DND-41 (cell line): ENCODE measurements at regions not wholly inside any gene's neighbourhood (a gene's known extent, or its start where the extent isn't known, plus 50 kb on each side); places are given as distances from the start of the nearest gene placed in this dataset.

Source experiments
- CTCF ChIP-seq: IDR thresholded peaks from 2 replicates; pipeline ENCODE4 v1.5.1; 2012; ENCODE audit warnings: borderline replicate concordance, low read length, moderate library complexity, mild to moderate bottlenecking; ENCODE audit not compliant: poor library complexity, severe bottlenecking; ENCODE audit errors: extremely low read depth
- EZH2 ChIP-seq: IDR thresholded peaks from 3 replicates; pipeline ENCODE4 v1.6.1; 2012; ENCODE audit warnings: borderline replicate concordance, low read depth, mild to moderate bottlenecking, moderate library complexity, low read length, inconsistent platforms; ENCODE audit not compliant: severe bottlenecking

GRCh38 chr13:73585236-73585635 lies 526.4 kb downstream of the KLF5 start:
- TF ChIP-seq CTCF: no peak
- no peak for TF ChIP-seq EZH2
